Stimulated activated CD4-positive, alpha-beta T cell treated with anti-CD3 and anti-CD28 coated beads, Interleukin-1b, Interleukin-23, amount 100 ng/mL, for 1 hour (primary cell): ENCODE measurements at regions not wholly inside any gene's neighbourhood (a gene's known extent, or its start where the extent isn't known, plus 50 kb on each side); places are given as distances from the start of the nearest gene placed in this dataset.
A peak's percentile ranks its signal among the peaks of the same experiment; 100 is the strongest.

Experiments used
- DNase-seq, 2 donors: peaks; one replicate each; pipeline ENCODE4 v3.0.0-alpha.2; 2020; ENCODE audit warnings: low read depth in 2 of 2

DNA sequence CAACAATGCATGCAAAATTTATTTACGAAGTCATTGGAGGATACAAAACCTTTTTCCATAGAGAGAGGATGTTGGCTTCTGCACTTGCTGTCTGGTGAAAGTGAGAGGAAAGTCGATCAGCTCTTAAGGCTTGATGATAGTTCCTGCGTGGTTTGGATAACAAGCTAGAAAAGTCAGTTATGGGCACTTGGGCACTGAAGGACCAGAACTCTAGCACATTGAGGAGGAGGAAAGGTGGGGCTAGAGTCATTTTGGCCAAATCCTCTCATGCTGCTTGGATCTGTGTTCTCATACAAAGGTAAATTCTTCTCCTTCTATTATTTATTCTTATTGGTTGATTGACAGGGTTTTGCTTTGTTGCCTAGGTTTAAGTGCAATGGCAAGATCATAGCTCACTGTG is 245.9 kb upstream of the ADAMTSL1 start:
- no peak for DNase-seq

DNA sequence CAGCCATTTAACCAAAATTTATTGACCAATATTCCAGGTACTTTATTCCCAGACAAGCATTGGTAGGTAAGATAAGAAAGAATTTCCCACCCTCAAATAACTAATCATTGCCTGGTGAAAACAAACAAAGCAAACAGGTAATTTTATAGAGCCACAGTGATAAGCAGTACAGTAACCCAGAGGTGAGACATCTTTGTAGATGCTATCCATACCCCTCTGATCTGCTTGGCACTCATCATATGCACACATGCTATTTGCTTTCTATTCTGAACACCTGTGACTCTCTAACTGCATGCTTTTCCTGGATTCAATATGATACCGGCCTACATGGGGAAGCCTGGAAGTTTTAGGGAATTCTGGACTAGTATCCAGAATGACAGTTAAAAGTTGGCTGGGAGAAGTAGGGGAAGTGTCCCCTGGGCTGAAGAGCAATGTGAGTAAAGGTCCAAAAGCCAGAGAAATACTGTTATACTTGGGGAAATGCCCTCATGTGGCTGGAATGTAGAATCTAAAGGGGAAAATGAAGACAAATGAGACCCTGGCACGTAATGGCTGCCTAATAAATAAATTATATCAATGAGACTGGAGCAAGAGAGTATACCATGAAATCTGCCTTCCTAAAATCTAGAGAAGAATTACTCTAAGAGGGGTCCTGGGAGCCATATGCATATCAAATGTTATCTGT is 243.8 kb upstream of the ADAMTSL1 start:
- no peak for DNase-seq

DNA sequence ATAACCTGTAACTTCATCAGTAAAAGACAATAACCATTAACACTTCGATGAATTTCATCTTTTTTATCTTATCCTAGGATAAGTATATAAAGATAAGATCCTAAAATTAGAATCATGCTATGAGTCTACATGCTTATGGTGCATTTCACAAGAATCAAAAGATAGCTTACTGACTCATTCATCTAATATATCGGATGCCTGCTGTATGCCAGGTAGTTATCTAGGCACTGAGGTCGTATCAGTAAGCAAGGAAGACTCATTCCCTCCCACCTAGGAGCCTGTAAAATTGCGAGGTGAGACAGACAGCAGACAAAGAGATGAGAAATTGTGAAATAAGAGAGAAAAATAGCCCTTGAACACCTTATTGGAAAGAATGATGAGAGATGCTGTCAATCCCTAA is 240.6 kb upstream of the ADAMTSL1 start:
- no peak for DNase-seq

DNA sequence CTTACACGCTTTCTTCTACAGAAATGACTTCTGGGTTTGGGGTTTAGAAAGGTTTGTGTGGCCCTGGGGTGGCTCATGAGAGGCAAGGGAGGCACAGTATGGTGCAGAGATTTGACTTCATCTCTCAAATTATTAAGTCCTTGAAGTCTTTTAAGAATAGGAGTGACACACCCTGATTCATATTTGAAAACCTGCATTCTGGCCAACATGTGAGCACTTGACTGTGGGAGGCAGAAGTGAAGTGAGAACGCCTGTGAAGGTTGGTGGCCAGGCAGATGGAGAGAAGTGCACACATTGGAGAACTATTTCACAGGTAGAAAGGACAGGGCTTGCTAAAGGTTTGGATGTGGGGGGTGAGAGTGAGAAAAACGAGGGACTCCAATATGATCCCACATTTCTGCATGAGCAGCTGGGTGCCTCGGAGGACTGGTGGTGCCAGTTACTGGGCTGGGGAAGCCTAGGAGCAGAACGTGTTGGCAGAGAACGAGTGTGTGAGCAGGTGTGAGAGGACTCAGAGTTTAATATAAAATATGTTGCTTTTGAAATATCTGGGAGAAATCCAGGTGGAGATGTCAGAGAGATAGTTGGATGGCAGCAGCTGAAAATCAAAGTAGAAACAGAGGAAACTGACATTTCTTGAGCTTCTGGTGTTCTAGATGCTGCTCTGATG is 240.0 kb upstream of the ADAMTSL1 start:
- no peak for DNase-seq

DNA sequence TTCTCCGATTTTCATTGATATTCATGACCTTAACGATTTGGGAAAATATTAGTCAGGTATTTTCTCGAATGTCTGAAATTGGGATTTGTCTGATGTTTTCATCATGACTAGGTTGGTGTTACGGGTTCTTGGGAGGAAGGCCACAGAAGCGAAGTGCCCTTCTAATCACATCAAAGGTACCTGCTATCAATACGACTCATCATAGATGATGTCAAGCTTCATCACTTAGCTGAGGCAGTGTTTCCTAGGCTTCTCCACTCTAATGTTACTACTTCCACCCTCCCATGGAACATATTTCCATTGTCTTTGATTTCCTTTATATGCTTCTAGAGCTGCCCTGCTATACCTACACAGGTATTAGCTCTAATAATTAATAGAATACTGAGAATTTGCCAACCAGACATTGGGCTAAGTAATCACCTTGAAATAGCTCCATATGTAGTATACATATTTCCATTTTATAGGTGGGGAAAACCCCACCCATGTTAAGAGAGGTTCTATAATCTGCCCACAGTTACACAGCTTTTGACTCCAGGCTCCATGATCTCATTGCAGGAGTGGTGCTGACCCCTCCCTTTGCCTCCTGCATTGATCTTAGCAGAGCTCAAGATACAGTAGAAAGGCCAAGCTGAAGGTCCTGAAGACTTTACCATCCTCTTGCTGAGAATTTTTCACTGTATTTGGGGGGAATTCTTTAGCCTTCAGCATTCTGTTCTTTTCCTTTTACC is 238.6 kb upstream of the ADAMTSL1 start:
- DNase-seq: no peak

DNA sequence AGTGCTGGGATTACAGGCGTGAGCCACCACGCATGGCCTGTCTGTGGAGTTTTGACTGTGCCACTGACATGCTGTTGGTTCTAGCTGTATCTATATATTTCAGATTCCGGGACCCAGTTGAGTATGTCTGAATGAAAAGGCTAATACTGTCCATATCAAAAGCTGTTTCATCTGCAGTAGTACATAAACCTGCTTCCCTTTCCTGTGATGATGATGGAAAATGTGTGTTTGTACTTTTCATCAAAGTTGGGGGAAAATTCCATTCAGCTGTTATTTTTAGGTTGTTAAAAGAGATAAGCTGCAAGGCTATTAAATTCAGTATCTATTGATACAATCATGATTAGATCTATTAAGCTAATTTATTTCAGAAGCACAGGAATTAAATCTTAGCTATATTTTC is 237.6 kb upstream of the ADAMTSL1 start:
- no peak for DNase-seq

DNA sequence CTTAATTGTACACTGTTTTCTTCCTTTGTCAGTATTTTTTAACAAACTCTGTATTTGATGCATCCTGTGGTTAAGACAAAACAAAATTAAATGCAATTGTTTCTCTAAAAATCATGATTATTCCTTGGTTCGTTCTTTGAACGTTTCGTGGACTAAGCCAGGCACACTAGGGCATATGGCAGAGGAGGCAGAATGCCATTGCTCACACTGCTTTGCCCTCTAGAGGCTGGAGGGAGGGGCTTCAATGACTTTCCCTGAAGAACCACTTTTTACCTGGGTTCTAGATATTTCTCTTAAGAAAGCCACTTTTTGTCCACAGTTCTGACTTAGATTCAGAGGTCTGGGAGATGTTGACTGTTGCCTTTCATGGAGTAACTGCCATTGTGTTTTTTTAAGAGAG is 236.2 kb upstream of the ADAMTSL1 start:
- DNase-seq: no peak

DNA sequence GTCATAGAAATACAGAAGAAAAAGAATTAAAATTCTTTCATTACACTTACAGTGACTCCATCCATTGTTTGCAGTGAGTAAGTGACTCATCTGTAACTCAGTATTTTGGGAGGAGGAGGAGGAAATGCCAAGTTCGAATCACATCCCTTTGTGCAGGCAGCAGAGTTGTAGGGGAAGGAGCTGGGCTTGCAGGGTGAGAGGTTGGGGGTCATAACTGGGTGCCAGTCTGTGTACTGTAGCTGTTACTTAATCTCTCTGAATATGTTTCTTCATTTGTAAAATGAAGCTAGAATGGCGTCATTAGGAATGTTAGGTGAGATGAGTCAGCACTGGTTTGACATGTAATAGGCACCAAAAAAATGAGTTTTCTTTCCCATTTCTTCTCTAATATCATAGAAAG is 235.7 kb upstream of the ADAMTSL1 start:
- DNase-seq: no peak

DNA sequence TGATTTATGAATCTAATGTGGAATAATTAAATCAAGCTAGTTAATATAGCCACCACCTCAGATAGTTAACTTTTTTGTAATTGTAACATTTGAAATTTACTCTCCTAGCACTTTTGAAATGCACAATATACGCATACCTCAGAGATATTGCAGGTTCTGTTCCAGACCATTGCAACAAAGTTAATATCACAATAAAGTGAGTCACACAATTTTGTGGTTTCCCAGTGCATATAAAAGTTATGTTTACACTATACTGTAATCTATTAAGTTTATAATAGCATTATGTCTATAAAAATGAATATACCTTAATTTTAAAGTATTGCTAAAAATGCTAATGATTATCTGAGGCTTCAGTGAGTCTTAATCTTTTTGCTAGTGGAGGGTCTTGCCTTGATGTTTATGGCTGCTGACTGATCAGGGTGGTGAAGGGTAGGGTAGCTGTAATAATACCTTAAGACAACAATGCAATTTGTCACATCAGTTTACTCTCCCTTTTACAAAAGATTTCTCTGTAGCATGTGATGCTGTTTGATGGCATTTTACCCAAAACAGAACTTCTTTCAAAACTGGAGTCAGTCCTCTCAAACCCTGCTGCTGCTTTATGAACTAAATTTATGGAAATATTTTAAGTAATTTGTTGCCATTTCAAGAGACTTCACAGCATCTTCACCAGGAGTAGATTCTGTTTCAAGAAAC is 235.1 kb upstream of the ADAMTSL1 start:
- no peak for DNase-seq

DNA sequence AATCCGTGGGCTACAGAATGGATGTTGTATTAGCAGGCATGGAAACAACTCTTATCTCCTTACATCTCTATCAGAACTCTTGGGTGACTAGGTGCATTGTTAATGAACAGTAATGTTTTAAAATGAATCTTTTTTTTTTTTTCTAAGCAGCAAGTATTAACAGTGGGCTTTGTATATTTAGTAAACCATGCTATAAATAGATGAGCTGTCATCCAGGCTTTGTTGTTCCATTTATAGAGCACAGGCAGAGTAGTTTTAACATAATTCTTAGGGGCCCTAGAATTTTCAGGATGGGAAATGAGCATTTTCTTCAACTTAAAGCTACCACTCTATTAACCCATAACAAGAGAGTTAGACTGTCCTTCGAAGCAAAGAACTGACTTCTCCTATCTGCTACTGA is 233.7 kb upstream of the ADAMTSL1 start:
- no peak for DNase-seq

DNA sequence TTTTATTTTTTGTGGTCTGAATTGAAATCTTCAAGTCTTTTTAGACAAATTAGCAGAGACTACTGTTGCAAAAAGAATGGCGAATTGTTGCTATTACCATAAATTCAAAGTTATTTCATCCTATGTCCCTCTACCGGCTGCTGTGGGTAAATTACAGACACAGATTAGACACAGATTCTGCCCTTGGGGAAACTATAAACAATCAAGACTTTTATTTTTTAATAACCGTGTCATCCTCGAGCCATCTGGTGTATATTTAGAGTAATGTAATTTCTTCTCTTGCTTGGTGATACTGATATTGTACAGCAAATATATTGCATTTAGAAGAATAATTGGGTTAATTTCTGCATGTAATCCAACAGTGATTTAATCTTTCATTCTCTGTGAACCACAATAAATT is 228.0 kb upstream of the ADAMTSL1 start:
- no peak for DNase-seq

DNA sequence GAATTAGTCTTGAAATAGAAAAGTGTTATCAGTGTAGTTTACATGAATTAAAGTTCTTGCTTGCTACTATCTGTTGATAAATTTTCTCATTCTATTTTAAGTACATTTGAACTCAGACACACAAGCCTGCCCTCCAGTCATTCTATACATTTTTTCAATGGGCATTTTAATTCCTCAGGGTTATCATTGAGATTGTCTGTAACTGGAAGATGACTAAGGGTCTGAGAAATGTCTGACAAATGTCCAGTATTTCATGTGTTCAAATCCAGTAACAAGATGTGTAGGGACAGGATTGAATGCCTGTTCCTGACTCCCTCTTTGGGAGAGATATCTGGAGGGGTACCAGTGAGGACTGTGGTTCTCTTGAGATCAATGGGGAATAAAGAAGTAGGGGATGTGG is 223.9 kb upstream of the ADAMTSL1 start:
- no peak for DNase-seq

DNA sequence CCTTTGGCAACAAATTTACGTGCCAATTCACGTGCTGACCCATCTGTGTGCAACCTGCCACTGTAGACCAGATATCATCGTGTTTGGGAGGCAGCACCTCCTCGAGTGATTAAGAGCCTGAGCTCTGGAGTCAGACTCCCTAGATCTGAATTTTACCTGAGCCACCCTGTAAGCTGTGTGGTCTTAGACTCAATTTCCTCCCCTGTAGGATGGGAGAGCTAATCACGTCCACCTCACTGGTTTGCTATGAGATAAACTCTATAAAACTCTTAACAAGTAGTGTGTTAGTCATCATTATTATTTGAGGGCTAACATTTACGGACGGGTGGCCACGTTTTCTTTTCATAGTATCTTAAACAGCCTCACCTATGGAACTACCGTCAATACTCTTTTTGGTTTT is 220.0 kb upstream of the ADAMTSL1 start:
- no peak for DNase-seq

DNA sequence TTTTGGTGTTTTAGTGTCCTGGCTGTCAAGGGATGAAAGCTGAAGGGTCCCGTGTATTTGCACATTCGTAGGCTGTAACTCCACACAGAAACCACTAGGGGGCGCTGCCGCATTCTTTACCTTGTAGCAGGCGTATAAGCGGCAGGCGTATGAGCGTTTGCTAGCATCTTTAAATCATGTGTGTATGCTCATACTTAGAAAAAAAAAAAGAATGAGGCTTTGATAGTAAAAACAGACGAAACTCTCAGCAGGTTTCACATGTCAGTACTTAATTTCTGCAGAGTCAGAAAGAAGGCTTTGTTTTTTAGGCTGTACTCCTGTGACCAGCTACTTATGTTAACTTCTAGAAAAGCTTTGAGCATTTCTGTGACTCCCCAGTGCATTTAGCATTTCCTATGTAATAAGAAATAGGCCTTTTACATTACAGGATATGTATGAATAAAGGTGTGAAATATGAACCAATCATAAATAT is 218.8 kb upstream of the ADAMTSL1 start:
- DNase-seq: peak; percentile 12 to 55

DNA sequence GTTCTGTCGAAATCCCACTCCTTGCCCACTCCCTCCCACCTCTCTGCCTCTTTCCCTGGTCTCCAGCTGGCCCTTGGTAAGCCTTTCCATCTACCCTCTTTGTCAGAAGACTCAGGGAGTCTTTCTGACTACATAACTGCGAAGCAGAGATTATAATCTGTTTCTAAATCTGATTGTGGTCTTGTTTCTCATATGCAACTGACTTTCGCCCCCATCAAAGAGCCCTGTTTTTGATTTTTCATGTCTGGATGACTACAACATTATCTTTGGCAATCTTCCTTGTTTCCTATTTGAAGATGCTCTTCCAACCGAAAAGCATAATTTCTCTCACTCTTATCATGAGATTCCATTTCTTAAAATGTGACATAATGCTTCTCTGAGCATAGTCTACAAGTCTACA is 218.2 kb upstream of the ADAMTSL1 start:
- no peak for DNase-seq

DNA sequence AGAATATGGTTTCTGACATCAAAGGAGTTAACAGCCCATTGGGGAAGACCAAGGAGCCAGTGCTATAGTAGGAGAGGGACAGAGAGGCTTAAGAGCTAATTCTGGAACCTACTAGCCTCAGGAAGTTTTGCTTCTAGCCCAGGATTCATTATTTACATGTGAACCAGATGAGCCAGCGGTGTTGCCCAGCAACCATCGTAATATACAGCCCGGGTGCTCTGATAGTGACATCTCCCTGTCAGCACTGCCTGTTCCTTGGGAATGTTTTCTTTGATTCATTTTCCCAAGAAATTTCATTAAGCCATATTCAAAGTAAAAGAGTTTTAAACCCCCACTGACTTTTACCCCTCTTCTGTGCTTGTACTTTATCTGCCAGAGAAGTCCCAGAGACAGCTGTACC is 217.4 kb upstream of the ADAMTSL1 start:
- DNase-seq: no peak

DNA sequence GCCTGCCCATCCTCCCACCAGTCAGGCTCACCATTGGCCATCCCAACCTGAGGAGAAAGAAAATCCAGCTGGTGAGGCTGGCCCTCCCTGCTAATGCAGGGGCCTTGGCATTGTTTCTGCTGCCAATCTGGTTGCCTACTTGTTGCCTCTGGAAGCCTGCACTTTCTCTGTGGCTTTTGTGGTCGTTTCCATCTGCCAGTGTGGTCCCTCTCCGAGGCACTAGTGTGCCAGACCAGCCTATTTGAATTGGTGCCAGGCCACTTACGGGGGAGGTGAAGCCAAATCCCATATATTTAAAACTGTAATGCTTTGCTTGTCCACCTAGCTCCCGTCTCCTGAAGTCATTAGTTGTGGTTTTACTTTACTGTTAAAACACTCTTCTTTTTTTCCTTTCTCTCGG is 213.4 kb upstream of the ADAMTSL1 start:
- DNase-seq: no peak

DNA sequence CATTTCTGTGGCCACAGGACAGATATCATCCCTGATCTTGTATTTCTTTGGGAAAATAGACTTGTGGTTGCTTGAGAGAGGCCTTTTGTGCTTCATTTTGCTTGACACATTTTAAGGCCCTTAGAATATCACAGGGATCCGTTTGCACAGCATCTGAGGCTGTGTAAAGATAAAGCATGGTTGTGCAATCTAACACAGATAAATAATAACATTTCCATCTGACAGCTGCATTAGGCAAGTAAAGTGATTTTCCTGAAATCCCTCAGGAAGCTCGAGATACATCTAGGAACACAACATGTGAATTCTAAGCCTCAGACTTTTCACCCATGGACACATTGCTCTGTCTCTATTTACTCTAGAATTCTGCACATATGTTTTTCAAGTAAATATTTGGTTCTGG is 212.8 kb upstream of the ADAMTSL1 start:
- DNase-seq: no peak

DNA sequence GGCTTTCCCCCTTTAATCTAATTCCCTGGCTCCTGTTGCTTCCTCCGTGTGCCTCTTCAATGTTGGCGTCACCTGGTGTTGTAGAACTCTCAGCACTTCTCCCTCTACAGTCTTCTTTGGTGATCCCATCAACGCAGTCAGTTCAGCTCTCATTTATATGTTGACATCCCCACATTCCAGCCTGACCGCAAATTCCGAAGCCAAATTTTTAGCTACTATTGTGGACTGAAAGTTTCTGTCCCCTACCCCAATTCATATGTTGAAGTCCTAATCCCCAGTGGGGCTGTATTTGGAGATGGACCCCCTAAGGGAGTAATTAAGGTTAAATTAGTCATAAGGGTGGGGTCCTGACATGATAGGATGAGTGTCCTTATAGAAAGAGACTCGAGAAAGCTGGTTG is 210.6 kb upstream of the ADAMTSL1 start:
- DNase-seq: no peak

DNA sequence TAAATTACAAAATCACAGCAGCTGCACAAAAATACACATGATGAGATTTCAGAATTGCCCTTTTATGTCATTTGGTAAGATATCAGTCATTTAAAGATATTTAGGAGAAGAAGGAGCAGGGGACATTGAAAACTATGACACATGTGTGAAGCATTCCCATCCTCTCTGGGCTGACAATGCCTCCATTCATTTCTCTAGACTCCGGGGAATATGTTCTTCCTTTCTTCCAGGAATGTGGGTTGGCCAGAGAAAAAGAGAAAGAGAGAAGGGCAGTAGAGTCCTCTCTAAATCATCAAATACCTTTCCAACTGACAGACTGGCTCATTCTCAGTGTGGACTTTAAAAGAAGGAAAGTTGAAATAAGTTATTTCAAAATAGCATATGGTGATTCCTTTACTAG is 205.6 kb upstream of the ADAMTSL1 start:
- DNase-seq: no peak

DNA sequence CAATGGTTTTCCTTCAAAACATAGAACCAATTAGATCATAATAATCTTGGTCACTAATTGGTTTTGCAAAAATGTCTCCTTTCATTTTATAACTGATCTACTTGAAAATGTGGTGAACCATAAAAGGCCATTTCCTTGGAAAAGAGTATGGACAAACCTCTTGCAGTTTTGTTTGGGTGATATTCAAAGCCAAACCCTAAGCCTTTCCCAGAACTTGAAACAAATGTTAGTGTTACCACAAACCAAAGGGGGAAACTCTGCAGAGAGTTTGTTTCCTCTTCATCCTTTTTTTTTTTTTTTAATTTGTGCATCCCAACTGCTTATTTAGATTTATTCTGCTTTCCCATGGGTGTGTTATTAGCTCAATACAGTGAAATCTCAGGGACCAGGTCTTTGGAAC is 204.4 kb upstream of the ADAMTSL1 start:
- DNase-seq: no peak

DNA sequence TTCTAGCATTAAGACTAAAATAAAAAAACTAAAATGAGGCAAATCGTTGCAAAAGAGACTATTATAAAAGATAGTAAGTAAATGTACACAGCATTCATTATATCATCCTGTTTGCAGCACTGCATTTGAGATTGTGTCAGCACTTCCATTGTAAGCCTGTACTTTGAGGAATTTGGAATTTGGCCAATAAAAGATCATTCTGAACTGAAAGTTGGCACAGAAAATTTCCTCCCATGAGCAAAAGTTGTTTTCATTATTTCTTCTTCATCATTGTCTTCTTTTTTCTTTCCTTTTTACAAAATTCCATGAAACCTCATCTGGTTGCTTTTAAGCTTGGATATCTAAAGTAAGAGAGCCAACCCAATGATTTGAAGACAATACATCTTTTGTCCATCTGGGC is 199.3 kb upstream of the ADAMTSL1 start:
- no peak for DNase-seq
